MV-4-11 (cell line): ENCODE measurements at regions not wholly inside any gene's neighbourhood (a gene's known extent, or its start where the extent isn't known, plus 50 kb on each side); places are given as distances from the start of the nearest gene placed in this dataset.
"Not testable (repeated sequence)": the region's sequence is repeated elsewhere in the genome, so short reads cannot be mapped to it uniquely, and the experiment has no call there.

Experiments
- DNase-seq: peaks from one replicate; lab custom pipeline; 2025; lab: John Stamatoyannopoulos, UW

DNA sequence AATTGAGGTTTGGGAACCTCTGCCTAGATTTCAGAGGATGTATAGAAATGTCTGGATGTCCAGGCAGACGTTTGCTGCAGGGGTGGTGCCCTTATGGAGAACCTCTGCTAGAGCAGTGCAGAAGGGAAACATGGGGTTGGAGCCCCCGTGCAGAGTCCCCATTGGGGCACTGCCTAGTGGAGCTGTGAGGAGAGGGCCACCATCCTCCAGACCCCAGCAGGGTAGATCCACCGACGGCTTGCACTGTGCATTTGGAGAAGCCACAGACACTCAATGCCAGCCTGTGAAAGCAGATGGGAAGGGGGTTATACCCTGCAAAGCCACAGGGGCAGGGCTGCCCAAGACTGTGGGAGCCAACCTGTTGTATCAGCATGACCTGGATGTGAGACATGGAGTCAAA is 354.6 kb downstream of the ZNF326 start:
- no peak for DNase-seq

DNA sequence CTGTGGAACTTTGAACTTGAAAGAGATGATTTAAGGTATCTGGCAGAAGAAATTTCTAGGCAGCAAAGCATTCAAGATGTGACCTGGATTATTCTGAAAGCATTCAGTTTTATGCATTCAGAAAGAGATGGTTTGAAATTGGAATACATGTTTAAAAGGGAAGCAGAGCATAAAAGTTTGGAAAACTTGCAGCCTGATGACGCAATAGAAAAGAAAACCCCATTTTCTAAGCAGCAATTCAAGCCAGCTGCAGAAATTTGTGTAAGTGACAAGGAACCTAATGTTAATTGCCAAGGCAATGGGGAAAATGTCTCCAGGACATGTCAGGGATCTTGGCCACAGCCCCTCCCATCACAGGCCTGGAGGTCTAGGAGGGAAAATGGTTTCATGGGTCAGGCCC is 354.0 kb downstream of the ZNF326 start:
- DNase-seq = no peak

DNA sequence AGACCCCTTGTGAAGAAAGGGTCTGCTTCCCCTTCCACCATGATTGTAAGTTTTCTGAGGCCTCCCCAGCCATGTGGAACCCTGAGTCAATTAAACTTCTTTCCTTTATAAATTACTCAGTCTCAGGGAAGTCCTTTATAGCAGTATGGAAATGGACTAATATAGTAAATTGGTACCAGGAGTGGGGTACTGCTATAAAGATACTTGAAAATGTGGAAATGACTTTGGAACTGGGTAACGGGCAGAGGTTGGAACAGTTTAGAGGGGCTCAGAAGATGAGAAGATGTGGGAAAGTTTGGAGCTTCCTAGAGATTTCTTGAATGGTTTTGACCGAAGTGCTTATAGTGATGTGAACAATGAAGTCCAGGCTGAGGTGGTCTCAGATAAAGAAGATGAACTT is 353.5 kb downstream of the ZNF326 start:
- not testable (repeated sequence) for DNase-seq

DNA sequence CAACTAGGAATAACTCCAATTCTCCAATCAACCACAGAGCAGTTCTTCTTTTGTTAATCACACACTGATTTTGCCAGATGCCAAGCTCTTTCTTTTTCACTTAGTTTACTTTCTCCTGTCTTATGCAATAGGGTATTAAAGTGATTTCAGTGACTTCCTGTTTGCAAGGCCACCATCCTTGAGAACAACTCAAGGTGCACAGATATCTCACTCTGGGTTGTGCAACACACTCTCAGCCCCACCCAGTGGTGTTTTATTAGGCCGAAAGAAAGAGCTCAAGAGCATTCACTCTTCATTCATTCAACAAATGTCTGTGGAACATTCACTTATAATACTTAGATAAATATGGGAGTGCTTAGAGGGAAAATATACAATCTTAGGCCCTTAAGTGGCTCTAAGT is 352.5 kb downstream of the ZNF326 start:
- DNase-seq = peak; percentile 47

DNA sequence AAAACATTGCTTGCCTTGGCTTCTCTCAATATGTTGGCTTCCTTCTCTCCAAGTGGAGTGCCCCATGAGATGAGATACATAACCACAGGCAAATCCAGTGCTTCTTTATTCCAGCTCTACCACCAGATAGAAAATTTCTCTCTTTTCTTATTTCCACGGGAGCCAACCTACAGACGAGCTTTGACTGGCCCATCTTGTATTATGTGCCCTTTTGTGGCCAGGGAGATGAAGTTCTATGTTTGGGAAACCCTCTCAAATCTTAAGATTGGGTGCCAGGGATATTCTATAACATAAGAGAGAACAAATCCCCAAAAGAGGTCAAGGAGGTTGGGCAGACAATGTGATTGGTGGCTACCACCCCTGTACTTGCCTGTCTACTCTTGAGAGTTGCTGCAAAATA is 351.8 kb downstream of the ZNF326 start:
- DNase-seq = no peak

DNA sequence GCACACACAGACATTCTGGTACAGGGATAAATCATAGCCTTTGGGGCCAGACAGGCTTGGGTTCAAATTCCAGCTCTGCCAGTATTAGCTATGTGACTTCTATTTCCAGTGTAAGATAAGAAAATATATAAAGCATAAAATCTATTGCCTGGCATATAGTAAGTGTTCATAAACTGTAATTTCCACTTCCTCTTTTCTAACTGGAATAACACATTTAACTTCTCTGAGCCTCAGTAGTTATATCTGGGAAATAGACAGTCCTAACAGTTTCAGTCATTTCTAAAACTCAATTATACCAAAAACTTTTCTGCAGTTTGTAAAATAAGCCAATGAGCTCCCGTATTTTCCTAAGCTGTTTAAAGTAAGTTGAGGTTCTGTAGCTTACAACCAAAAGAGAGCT is 351.4 kb downstream of the ZNF326 start:
- DNase-seq = no peak

DNA sequence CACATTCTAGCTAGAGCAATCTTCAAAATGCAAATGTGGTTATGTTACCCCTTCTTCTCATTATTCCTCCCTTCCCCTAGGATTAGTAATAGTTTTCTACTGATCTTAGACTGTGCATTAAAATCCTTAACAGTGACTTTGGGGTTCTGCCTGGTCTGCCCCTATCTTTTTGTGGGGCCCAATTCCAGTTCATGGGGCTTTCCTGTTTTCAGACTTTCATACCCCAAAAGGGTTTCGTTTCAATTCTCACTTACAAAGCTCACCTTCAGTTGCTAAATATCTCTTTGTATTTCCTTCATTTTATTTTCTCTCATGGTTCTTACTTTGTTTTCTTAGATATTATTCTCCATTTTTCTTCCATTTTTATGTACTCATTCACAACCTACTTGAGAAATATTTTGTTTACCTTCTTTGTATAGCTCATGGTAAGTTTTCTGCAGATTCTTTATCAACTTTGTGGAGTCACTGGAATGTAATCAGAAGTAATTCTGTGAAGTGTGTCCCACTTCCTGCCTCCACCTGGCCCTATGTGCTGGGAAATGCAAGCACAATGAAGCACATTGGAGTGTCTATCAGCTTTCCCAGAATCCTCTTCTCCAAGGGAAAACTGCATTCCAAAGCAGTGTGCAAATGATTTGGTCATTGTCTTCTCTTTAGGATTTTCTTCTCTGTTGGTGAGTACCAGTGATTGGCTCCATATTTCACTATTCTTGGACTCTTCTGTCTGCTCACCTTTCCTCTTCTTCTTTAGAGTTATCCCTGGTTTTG is 350.2 kb downstream of the ZNF326 start:
- no peak for DNase-seq

DNA sequence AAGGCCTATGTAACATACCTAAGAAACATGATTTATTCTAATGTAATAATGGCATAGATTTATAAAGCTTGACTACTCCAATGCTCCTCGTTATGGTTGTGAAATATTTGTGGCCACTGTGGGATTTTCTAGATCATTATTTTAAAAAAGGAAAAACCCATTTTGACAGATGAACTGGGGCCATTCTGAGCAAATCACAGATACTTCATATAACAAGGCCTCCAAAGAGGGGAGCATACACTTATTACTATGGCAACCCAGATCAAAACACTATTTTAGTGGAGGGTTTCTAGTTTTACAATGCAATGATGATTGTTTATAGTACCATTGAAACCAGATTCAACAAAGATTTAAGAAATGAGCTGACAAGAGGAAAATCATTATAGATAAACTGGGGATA is 346.6 kb downstream of the ZNF326 start:
- no peak for DNase-seq

DNA sequence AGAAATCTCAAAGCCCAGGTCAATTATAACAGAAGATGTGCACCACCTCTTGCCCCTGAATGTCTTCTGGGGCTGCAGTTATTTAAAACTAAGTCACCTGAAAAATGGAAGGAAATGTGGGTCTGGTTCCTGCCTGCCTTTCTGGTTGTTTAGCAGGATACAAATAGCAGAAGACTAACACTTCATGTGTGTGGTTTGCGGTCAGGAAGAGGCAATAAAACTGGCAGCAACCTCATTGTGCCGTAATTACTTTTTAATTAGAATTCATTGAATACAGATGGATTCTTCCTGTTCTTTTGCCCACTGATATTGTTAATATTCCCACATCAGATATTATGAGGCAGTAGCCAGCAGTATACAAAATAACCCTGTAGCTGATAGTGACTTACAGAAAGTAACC is 345.7 kb downstream of the ZNF326 start:
- no peak for DNase-seq

DNA sequence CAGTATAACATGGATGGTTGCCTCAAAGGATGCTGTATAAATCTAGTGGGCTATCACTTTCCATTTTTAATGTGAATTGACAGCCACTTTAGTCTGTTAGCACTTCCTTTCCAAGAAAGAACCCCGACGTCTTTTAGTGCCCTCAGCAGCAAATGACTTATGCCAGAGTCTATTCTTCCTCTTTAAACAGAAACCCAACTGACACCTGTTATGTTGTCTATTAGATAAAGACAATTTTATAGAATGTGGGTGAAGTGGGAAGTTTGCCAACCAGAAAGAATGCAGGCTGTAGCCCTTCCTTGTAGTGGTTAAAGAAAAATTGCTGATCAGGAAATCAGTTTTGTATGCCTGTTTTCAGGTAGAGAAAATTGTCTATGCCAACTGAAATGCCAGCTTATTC is 344.9 kb downstream of the ZNF326 start:
- no peak for DNase-seq

DNA sequence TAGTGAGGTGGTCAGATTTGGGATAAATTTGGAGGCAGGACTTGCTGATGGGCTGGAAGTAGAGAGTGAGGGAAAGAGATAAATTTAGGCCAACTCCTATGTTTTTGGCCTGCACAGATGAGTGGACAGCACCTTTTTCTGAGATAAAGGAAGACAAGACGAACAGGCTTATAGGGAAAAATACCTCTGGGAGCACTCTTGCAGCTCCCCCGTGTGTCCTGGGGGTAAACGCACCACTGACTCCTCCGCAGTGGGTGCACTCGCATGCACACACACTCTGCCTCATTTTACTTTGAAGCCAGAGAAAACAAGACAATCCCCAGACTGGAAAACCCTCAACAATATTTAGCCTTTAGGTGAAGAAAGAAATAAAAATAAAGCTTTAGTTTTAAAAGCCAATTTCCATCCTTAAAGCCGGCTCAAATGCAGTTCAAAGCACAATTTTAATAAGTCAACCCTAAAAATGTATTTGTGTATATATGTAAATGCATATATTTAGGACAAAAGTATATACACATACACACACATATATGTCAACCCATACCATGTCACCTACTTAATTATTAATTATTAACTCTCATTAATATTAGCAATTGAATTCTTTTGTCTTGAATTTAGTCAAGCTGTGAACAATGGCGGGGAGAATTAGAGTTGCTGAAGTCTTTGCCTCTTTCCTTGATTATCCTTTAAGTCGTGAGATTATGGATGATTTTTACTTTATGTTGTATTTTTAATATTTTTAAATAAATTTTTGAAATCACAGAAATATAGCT is 341.8 kb downstream of the ZNF326 start:
- no peak for DNase-seq

DNA sequence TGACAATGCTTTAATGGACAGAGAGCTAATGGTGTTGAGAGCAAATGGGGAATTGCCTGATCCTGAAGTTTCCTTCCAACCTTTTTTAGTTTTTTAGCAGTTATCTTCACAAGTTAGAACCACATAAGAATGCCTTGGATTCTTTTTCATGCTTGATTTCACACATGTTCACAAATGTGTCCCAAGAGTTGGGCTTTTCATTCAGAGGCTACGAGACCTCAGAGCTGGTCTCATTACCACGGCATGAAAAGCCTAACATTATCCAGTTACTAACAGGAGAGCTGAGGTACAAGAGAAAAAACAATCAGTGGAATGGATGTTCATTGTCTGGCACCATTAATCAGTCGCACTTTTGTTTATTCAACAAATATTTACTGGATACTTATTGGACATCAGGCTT is 340.6 kb downstream of the ZNF326 start:
- DNase-seq = no peak

DNA sequence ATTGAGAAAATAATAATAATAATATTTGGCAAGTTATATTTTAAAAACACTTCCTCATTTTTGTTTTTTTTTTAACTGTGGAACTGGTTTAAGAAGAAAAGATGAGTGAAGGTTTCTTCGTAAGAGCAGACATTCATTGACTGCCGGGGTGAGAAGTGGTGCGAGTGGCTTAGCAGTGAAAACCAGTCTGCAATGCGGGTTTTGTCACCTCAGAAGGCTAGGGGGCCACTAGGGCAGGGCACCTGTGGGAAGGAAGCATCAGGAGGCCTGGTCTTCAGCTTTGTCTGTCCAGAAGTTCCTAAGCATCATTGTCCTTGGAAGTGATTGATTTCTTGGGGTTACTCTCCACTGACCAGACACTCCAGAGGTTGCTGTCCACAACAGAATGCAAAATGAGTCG is 339.2 kb downstream of the ZNF326 start:
- no peak for DNase-seq

DNA sequence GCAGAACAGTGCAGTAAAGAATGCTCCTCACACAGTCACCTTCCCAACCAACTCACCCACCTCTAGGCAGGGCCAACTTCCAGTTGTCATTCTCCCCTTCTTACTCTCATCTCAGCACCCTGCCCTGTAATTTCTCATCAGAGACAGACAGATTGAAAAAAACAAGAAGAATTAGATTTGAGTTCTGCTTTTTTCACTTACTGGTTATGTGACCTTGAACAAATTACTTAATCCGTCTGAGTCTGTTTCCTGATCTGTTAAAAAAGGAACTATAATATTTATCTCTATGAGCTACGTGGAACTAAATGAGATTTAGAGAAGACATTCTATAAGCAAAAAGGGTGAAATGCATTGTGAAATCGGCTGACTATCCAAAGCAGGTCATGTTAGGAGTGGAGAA is 330.3 kb downstream of the ZNF326 start:
- DNase-seq = peak; percentile 60

DNA sequence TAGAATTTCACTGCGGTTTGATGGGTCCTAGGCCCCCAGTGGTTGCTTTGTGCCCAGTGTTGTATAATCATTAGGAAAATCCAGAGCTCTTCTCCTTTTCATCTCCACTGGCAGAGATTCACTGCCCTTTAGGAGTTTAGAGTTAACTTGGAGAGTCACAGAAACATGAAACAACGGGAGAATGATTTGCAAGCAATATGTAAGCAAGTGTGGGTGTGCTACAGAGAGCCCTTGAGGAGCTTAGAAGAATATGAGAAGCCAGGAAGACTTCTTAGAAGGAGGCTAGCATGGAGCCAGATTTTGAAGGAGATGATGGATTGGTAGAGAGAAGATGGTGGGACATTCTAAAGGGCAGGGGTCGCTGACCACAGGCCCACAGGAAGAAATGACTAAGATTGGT is 327.3 kb downstream of the ZNF326 start:
- no peak for DNase-seq

DNA sequence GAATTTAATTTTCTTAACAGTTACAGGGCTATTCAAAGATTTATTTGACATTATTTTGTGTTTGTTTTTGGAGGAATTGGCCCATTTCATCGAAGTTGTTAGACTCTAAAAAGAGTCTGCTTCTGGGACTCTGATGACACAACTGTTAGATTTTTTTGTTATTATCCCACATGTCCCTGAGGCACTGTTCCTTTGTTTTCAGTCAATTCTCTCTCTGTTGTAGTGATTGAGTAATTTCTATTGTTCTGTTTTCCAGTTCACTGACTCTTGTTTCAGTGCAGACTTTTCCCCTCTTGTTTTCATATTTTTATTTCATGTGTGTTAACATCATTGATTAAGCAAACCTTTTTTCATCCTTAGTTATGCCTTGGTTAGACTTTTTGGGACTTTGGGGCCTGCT is 325.0 kb downstream of the ZNF326 start:
- no peak for DNase-seq

DNA sequence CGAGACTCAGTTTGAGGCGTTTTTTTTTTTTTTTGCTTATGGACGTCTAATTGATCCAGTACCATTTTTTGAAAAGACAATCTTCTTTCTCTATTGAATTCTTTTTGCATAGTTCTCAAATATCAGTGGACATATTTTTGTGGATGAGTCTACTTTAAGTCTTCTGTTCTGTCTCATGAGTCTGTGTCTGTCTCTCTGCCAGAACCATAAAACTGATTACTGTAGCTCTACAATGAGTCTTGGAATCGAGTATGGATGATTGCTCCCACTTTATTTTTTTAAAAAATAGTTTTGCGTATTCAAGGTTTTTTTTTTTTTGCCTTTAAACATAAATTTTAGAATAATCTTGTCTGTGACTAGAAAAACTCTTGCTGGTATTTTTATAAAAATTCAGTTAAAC is 323.5 kb downstream of the ZNF326 start:
- no peak for DNase-seq

DNA sequence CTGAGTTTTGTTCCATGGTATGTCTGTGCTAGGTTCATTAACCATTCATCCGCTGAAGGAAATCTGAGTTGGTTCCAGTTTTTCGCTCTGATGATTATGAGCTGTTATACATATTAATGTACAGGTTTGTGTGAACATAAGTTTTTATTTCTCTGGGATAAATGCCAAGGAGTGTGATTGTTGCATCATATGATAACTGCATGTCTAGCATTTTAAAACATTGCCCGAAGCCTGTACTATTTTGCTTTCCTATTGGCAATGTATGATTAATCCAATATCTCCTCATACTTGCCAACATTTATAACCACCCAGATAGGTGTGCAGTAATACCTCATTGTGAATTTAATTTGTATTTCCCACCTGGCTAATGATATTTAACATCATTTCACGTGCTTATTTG is 322.7 kb downstream of the ZNF326 start:
- no peak for DNase-seq

DNA sequence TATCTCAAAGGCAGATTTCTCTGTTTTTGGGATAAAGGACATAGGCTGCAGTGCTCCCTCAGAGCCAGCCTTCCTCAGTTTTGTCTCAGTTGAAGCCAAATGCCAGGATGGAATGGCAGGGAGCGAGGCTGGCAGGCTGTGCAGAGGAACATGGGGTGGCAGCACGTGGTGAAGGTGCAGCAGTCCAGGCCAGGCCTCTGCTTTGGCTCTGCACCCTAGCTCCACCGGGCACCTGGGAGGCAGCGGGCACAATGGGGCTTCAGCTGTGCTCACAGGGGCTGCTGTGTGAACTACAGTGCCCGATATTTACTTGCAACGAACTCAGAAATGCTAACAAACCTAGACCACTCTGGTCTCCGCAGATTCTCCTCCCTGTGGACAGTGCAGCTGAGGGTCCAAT is 319.6 kb downstream of the ZNF326 start:
- no peak for DNase-seq

DNA sequence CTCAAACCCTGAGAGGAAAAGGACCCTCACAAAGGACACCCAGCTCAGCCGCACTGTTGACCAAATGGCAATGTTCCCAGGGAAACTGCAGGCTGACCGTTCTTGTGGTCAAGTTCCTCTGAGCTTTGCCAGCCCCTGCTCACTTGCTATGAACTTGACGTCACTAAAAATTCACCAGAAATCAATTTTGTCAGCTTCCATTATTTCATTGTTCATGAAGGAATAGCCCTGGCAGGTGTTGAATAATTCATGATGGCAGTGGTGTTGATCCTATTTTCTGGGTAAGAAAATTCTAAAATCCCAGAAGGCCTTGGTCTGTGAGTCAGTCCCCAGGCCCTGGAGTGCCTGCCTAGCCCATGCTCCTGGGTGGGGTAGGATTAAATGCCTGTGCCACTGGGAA is 318.9 kb downstream of the ZNF326 start:
- no peak for DNase-seq

DNA sequence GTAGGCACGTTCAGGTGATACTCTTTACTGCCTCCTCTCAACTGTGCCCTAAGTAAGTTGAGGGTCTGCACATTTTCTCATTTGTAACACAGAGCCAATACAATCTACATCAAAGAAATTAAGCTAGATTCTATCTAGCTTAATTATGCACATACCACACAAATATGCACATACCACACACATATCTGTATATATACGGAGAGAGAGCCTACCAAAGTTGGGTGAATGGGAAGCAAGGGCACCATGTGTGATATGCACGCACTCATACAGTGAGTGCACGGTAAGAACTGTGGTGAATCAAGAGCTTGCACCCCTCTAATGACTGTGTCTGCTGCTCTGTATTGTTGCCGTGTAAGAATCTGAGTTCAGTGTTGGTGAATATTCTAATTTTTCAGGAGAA is 314.9 kb downstream of the ZNF326 start:
- no peak for DNase-seq

DNA sequence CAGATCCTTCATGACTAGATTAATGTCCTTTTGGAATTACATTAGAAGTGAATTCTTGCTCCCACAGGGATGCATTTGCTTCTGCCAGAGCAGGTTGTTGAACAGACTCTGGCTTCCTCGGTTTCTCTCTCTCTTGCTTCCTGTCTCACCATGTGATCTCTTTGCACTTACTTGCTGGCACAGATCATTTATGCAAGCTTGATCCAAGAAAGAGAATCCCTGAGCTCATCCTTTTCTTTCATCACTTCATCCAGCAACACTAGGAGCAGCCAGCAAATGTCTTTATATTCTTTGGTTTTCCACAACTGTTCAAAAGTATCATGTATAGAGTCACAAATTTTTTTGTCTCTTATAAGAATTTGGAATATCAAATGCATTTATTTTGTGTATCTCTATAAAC is 313.5 kb downstream of the ZNF326 start:
- no peak for DNase-seq

DNA sequence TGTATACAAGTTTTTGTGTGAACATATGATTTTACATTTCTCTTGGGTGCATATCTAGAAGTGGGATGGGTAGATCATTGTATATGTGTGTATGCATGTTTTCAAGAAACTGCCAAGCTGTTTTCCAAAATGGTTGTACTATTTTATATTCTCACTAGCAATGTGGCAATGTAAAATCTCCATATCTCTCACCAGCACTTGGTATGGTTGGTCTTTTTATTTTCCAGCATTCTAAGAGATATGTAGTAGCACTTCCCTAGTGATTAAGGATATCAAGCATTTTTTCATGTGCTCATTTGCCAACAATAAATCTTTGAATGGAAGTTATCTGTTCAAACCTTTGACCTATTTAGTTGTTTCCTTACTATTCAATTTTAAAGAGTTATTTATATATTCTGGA is 310.7 kb downstream of the ZNF326 start:
- DNase-seq = no peak

DNA sequence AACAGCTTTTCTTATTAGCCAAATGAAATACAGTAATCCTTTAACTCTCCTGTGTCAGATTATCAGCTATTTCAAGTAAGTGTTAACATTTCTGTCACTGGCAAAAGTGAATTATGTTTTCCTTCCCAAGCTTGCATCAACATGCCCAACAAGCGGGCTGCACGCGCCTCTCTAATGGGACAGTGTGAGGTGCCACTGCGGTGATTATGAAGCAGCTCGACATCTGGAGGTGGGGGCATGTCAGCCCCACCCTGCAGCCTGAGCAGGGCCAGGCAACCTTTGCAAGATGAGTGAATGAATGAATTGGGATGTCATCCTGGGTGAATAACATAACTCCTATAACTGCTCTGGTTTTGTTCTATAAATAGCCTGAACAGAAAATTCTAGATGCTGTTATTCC is 301.4 kb downstream of the ZNF326 start:
- no peak for DNase-seq
